SU-DHL-6 (cell line): ENCODE measurements at regions not wholly inside any gene's neighbourhood (a gene's known extent, or its start where the extent isn't known, plus 50 kb on each side); places are given as distances from the start of the nearest gene placed in this dataset.

Source experiments
- H2AFZ ChIP-seq: fragments of 200-600 bp; sonication (generic); 2 replicates; pipeline ENCODE4 v1.6.1; 2014; ENCODE audit warnings: low read depth, mild to moderate bottlenecking, moderate library complexity, mixed read lengths, antibody characterized with exemption, low read length; ENCODE audit not compliant: severe bottlenecking
- H3F3A ChIP-seq: fragments of 200-600 bp; shearing (Covaris generic); 2 replicates; pipeline ENCODE4 v1.6.0; 2016; ENCODE audit warnings: antibody characterized with exemption, mild to moderate bottlenecking; ENCODE audit not compliant: insufficient read depth
- H3K27ac ChIP-seq: fragments of 200-600 bp; sonication (generic); 2 replicates; pipeline ENCODE4 v1.5.1; 2016; ENCODE audit warnings: low read depth, mild to moderate bottlenecking, low read length, moderate library complexity, mixed read lengths
- H3K27me3 ChIP-seq: fragments of 200-600 bp; sonication (generic), shearing (Covaris generic); 2 replicates; pipeline ENCODE4 v1.6.0; 2014; ENCODE audit warnings: mild to moderate bottlenecking, low read length
- H3K36me3 ChIP-seq: fragments of 200-600 bp; sonication (generic); 2 replicates; pipeline ENCODE4 v1.6.1; 2014; ENCODE audit warnings: mild to moderate bottlenecking, low read length, mixed read lengths
- H3K4me2 ChIP-seq: fragments of 300-600, 200-600 bp; shearing (Covaris generic), sonication (generic); 2 replicates; pipeline ENCODE4 v1.6.0; 2014; ENCODE audit warnings: low read length, low read depth, mild to moderate bottlenecking; ENCODE audit not compliant: poor library complexity, severe bottlenecking
- H3K4me3 ChIP-seq: fragments of 200-600 bp; sonication (generic); 2 replicates; pipeline ENCODE4 v1.5.1; 2014; ENCODE audit warnings: antibody characterized with exemption, low read length, mild to moderate bottlenecking, mixed read lengths; ENCODE audit not compliant: insufficient read depth, poor library complexity, severe bottlenecking
- H3K79me2 ChIP-seq: fragments of 200-600 bp; sonication (generic); 2 replicates; pipeline ENCODE4 v1.6.1; 2014; ENCODE audit warnings: mild to moderate bottlenecking, low read length, moderate library complexity; ENCODE audit not compliant: insufficient read depth
- H3K9ac ChIP-seq: fragments of 200-600 bp; sonication (generic); 2 replicates; pipeline ENCODE4 v1.7.0; 2014; ENCODE audit warnings: mild to moderate bottlenecking, low read length
- H3K9me2 ChIP-seq: fragments of 200-600 bp; sonication (generic); replicated peaks from 2 replicates; pipeline ENCODE4 v1.6.1; 2014; ENCODE audit warnings: low read length; ENCODE audit not compliant: insufficient read depth
- H3K9me3 ChIP-seq: fragments of 200-600 bp; sonication (generic); 2 replicates; pipeline ENCODE4 v1.6.1; 2014; ENCODE audit warnings: low read length, mixed read lengths; ENCODE audit not compliant: insufficient read depth
- H4K20me1 ChIP-seq: fragments of 200-600 bp; sonication (generic); 2 replicates; pipeline ENCODE4 v1.6.1; 2014; ENCODE audit warnings: low read depth, mild to moderate bottlenecking, antibody characterized with exemption, low read length, moderate library complexity, mixed read lengths
- EZH2phosphoT487 ChIP-seq: fragments of 200-600 bp; sonication (generic), shearing (Covaris generic); conservative IDR thresholded peaks from 2 replicates; pipeline ENCODE4 v1.6.1; 2018; ENCODE audit warnings: mild to moderate bottlenecking, antibody characterized with exemption, low read length, moderate library complexity, mixed read lengths
- TF ChIP-seq, protein P1 (sequence below): fragments of 200-600 bp; sonication (generic); IDR thresholded peaks from one replicate; pipeline ENCODE4 v1.5.1; 2017; ENCODE audit warnings: antibody characterized with exemption, mild to moderate bottlenecking, low read length, moderate library complexity; ENCODE audit not compliant: insufficient read depth, poor library complexity, severe bottlenecking

- Histone ChIP-seq H3K27ac (no peak overlapping the region), H3K9ac (no peak overlapping the region), H3F3A (no peaks in the 10 kb centered on the region), H3K36me3 (no peaks in the 10 kb centered on the region), H3K27me3 (no peaks in the 10 kb centered on the region), H2AFZ (no peak overlapping the region), H3K9me3 (no peaks in the 10 kb centered on the region), H3K9me2 (no peaks in the 10 kb centered on the region), H3K79me2 (no peaks in the 10 kb centered on the region), H3K4me2 (no peak overlapping the region), H4K20me1 (no peaks in the 10 kb centered on the region), H3K4me3 (no peak overlapping the region)
- no peak for TF ChIP-seq EZH2phosphoT487
- TF ChIP-seq, protein P1, sequence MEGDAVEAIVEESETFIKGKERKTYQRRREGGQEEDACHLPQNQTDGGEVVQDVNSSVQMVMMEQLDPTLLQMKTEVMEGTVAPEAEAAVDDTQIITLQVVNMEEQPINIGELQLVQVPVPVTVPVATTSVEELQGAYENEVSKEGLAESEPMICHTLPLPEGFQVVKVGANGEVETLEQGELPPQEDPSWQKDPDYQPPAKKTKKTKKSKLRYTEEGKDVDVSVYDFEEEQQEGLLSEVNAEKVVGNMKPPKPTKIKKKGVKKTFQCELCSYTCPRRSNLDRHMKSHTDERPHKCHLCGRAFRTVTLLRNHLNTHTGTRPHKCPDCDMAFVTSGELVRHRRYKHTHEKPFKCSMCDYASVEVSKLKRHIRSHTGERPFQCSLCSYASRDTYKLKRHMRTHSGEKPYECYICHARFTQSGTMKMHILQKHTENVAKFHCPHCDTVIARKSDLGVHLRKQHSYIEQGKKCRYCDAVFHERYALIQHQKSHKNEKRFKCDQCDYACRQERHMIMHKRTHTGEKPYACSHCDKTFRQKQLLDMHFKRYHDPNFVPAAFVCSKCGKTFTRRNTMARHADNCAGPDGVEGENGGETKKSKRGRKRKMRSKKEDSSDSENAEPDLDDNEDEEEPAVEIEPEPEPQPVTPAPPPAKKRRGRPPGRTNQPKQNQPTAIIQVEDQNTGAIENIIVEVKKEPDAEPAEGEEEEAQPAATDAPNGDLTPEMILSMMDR: no peak
These were observed 97.6 kb downstream of the TEX51 start for GRCh38 chr2:126996378-126996699.
